DMS53 treated with DMSO at 0.1 percent for 48 hours (cell line): ENCODE measurements at regions not wholly inside any gene's neighbourhood (a gene's known extent, or its start where the extent isn't known, plus 50 kb on each side); places are given as distances from the start of the nearest gene placed in this dataset.

Source experiments
- DNase-seq: peaks from one replicate; lab custom pipeline; 2025; ENCODE audit not compliant: unreplicated experiment; lab: John Stamatoyannopoulos, UW

GRCh38 chr3:99373846-99374210 is 264.6 kb upstream of the COL8A1 start:
- DNase-seq: no peak

GRCh38 chr3:99373088-99373845 is 265.1 kb upstream of the COL8A1 start:
- DNase-seq: no peak

GRCh38 chr3:99366663-99367429 is 271.5 kb upstream of the COL8A1 start:
- DNase-seq: peak; percentile 1

- no peak for DNase-seq
Observed at GRCh38 chr3:99365979-99366378, 272.4 kb upstream of the COL8A1 start.

GRCh38 chr3:99365396-99365795 is 273.0 kb upstream of the COL8A1 start:
- no peak for DNase-seq

GRCh38 chr3:99357131-99357530 is 281.3 kb upstream of the COL8A1 start:
- no peak for DNase-seq

- DNase-seq: no peak
Observed at GRCh38 chr3:99356696-99357095, 281.7 kb upstream of the COL8A1 start.

- DNase-seq: no peak
Observed at GRCh38 chr3:99355465-99355864, 282.9 kb upstream of the COL8A1 start.

- DNase-seq: no peak
Observed at GRCh38 chr3:99352811-99353210, 285.6 kb upstream of the COL8A1 start.

GRCh38 chr3:99351122-99351521 is 287.3 kb upstream of the COL8A1 start:
- DNase-seq: no peak

GRCh38 chr3:99348451-99348850 is 289.9 kb upstream of the COL8A1 start:
- no peak for DNase-seq

GRCh38 chr3:99344216-99344615 is 294.2 kb upstream of the COL8A1 start:
- no peak for DNase-seq

- no peak for DNase-seq
Observed at GRCh38 chr3:99342383-99342782, 296.0 kb upstream of the COL8A1 start.

- DNase-seq: no peak
Observed at GRCh38 chr3:99339222-99339621, 299.2 kb upstream of the COL8A1 start.

GRCh38 chr3:99332718-99333117 is 305.7 kb upstream of the COL8A1 start:
- DNase-seq: no peak

GRCh38 chr3:99332276-99332675 is 306.1 kb upstream of the COL8A1 start:
- no peak for DNase-seq

GRCh38 chr3:99330924-99331532 is 307.4 kb upstream of the COL8A1 start:
- no peak for DNase-seq

- DNase-seq: no peak
Observed at GRCh38 chr3:99330281-99330680, 308.1 kb upstream of the COL8A1 start.

GRCh38 chr3:99325402-99325801 is 313.0 kb upstream of the COL8A1 start:
- no peak for DNase-seq

GRCh38 chr3:99324636-99325203 is 313.7 kb upstream of the COL8A1 start:
- no peak for DNase-seq

GRCh38 chr3:99323940-99324339 is 314.5 kb upstream of the COL8A1 start:
- DNase-seq: no peak

- no peak for DNase-seq
Observed at GRCh38 chr3:99322551-99322950, 315.8 kb upstream of the COL8A1 start.
